NCI-H2227 (cell line): ENCODE measurements at regions not wholly inside any gene's neighbourhood (a gene's known extent, or its start where the extent isn't known, plus 50 kb on each side); places are given as distances from the start of the nearest gene placed in this dataset.
"Not testable (repeated sequence)": the region's sequence is repeated elsewhere in the genome, so short reads cannot be mapped to it uniquely, and the experiment has no call there.

ENCODE experiments used
- DNase-seq: peaks from one replicate; lab custom pipeline; 2025; ENCODE audit not compliant: unreplicated experiment; lab: John Stamatoyannopoulos, UW

- DNase-seq = no peak
Observed at GRCh38 chr14:58725871-58726270, 88.1 kb downstream of the DACT1 start.

- DNase-seq = no peak
Observed at GRCh38 chr14:58730792-58731464, 93.2 kb downstream of the DACT1 start.

- DNase-seq = no peak
Observed at GRCh38 chr14:58731465-58732293, 93.9 kb downstream of the DACT1 start.

GRCh38 chr14:58732387-58732786 lies 94.6 kb downstream of the DACT1 start:
- DNase-seq = no peak

GRCh38 chr14:58733451-58734208 lies 95.9 kb downstream of the DACT1 start:
- DNase-seq = no peak

- DNase-seq = no peak
Observed at GRCh38 chr14:58735596-58735995, 97.8 kb downstream of the DACT1 start.

- no peak for DNase-seq
Observed at GRCh38 chr14:58736606-58737005, 98.8 kb downstream of the DACT1 start.

GRCh38 chr14:58737511-58737910 lies 99.7 kb downstream of the DACT1 start:
- no peak for DNase-seq

- DNase-seq = no peak
Observed at GRCh38 chr14:58738189-58738836, 100.6 kb downstream of the DACT1 start.

GRCh38 chr14:58738876-58739275 lies 101.1 kb downstream of the DACT1 start:
- DNase-seq = no peak

- no peak for DNase-seq
Observed at GRCh38 chr14:58739674-58740073, 101.9 kb downstream of the DACT1 start.

GRCh38 chr14:58740379-58740935 lies 102.7 kb downstream of the DACT1 start:
- no peak for DNase-seq

- DNase-seq = no peak
Observed at GRCh38 chr14:58744801-58745394, 107.1 kb downstream of the DACT1 start.

GRCh38 chr14:58746261-58746660 lies 108.5 kb downstream of the DACT1 start:
- no peak for DNase-seq

GRCh38 chr14:58746701-58747100 lies 108.9 kb downstream of the DACT1 start:
- DNase-seq = no peak

- no peak for DNase-seq
Observed at GRCh38 chr14:58747181-58747580, 109.4 kb downstream of the DACT1 start.

- DNase-seq = not testable (repeated sequence)
Observed at GRCh38 chr14:58748251-58748650, 110.5 kb downstream of the DACT1 start.

GRCh38 chr14:58749066-58749669 lies 111.4 kb downstream of the DACT1 start:
- DNase-seq = no peak

- DNase-seq = no peak
Observed at GRCh38 chr14:58750321-58751269, 112.8 kb downstream of the DACT1 start.
